ENCODE measurements at regions not wholly inside any gene's neighbourhood (a gene's known extent, or its start where the extent isn't known, plus 50 kb on each side); places are given as distances from the start of the nearest gene placed in this dataset.

DNA sequence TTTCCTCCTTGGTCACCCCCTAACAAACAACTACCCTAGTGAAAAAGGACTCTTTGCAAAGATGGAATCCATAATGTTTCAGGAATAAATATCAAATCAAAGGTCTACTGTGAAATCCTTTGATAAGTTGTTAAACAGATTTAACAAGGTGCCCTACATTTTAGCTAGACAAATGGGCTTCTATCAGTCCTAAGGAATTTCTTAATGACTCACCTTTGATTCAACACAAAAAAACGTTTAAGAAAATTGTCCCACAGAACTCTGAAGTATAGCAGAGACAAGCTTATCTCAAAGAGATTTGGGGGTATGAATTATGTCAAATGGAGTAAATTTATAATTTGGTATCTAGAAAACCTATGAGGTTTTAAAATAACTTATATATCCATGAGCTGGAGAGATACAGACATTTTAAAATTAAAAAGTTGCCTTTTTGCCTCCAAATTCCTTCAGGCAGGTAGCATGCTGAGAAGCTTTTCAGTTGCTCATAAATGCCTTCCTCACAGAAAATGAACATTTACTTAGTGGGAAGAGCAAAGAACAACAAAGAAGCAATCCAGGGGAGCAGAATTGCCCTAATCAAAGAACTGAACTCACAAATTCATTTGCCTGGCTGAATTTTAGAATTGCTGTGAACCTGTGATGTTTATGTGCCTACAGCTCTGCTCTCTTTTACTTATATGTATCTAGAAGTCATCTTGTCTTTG lies 649.3 kb downstream of the STPG2 start:
- H3K36me3 ChIP-seq (ENCODE audit: control insufficient read depth, low read length), result no peaks in the 10 kb centered on the region
- H4K20me1 ChIP-seq (ENCODE audit: control insufficient read depth, insufficient read depth, low read depth, low read length), result no peaks in the 10 kb centered on the region
- no peaks in the 10 kb centered on the region for H3K4me1 ChIP-seq (ENCODE audit: control insufficient read depth, low read length)
- no peak overlapping the region for H3K27ac ChIP-seq (ENCODE audit: low read depth, low read length)
- no peaks in the 10 kb centered on the region for H3K9me3 ChIP-seq (ENCODE audit: control insufficient read depth, insufficient read depth, low read length)
- H3K4me3 ChIP-seq (ENCODE audit: low read length), result no peak overlapping the region
- H3K27me3 ChIP-seq (ENCODE audit: control insufficient read depth, low read length), result no peaks in the 10 kb centered on the region
- no peaks in the 10 kb centered on the region for H3K79me2 ChIP-seq (ENCODE audit: control insufficient read depth, low read length)
- TF ChIP-seq, protein P1, sequence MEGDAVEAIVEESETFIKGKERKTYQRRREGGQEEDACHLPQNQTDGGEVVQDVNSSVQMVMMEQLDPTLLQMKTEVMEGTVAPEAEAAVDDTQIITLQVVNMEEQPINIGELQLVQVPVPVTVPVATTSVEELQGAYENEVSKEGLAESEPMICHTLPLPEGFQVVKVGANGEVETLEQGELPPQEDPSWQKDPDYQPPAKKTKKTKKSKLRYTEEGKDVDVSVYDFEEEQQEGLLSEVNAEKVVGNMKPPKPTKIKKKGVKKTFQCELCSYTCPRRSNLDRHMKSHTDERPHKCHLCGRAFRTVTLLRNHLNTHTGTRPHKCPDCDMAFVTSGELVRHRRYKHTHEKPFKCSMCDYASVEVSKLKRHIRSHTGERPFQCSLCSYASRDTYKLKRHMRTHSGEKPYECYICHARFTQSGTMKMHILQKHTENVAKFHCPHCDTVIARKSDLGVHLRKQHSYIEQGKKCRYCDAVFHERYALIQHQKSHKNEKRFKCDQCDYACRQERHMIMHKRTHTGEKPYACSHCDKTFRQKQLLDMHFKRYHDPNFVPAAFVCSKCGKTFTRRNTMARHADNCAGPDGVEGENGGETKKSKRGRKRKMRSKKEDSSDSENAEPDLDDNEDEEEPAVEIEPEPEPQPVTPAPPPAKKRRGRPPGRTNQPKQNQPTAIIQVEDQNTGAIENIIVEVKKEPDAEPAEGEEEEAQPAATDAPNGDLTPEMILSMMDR (IDR thresholded peaks at IDR 0.05; ENCODE audit: low read depth, low read length, poor library complexity, severe bottlenecking), result no peak
- TF ChIP-seq EZH2phosphoT487 (IDR thresholded peaks at IDR 0.05; ENCODE audit: borderline replicate concordance, low read length), result no peak
- no peaks in the 10 kb centered on the region for H3F3A ChIP-seq (ENCODE audit: control insufficient read depth, insufficient read depth)
- no peak overlapping the region for H3K4me2 ChIP-seq (ENCODE audit: low read length)
- H3K9me2 ChIP-seq (replicated peaks; ENCODE audit: control insufficient read depth, low read length), result no peaks in the 10 kb centered on the region; the same call in 1 of the 2 replicates

DNA sequence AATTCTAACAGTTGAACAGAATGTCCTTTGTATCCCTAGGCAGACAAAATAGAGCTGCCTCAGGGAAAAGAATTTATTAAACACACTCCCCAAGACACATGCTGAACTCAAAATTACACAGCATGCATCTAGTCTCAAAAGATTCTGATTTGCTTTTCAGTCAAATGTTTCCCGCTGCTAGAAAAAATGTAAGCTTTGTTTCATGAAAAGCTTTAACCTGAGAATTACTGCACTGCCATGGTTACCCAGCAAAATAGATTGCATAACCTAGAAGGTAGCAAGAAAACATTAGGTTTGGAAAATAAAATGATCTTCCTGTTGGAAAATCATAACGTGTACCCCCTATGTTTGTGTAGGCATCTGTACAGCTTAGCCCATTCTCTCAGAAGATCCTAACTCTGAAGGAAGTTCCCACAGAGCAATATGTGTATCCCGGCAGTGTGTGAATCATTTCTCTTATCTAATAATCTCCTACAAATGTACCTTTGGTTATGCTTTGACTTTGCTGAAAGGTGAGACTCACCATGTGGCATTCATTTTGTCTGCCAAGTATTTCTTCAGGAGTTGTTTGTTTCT lies 646.9 kb downstream of the STPG2 start:
- Histone ChIP-seq H3K4me3 (ENCODE audit: low read length) (no peak overlapping the region), H3F3A (ENCODE audit: control insufficient read depth, insufficient read depth) (no peaks in the 10 kb centered on the region), H3K27me3 (ENCODE audit: control insufficient read depth, low read length) (no peaks in the 10 kb centered on the region), H3K4me2 (ENCODE audit: low read length) (no peak overlapping the region), H3K9me3 (ENCODE audit: control insufficient read depth, insufficient read depth, low read length) (no peaks in the 10 kb centered on the region), H4K20me1 (ENCODE audit: control insufficient read depth, insufficient read depth, low read depth, low read length) (no peaks in the 10 kb centered on the region), H3K9me2 (replicated peaks; ENCODE audit: control insufficient read depth, low read length) (no peaks in the 10 kb centered on the region; the same call in 1 of the 2 replicates), H3K79me2 (ENCODE audit: control insufficient read depth, low read length) (no peaks in the 10 kb centered on the region), H3K4me1 (ENCODE audit: control insufficient read depth, low read length) (no peaks in the 10 kb centered on the region), H3K27ac (ENCODE audit: low read depth, low read length) (no peak overlapping the region), H3K36me3 (ENCODE audit: control insufficient read depth, low read length) (no peaks in the 10 kb centered on the region)
- TF ChIP-seq, protein P1 (IDR thresholded peaks at IDR 0.05; ENCODE audit: low read depth, low read length, poor library complexity, severe bottlenecking), result no peak
- no peak for TF ChIP-seq EZH2phosphoT487 (IDR thresholded peaks at IDR 0.05; ENCODE audit: borderline replicate concordance, low read length)

DNA sequence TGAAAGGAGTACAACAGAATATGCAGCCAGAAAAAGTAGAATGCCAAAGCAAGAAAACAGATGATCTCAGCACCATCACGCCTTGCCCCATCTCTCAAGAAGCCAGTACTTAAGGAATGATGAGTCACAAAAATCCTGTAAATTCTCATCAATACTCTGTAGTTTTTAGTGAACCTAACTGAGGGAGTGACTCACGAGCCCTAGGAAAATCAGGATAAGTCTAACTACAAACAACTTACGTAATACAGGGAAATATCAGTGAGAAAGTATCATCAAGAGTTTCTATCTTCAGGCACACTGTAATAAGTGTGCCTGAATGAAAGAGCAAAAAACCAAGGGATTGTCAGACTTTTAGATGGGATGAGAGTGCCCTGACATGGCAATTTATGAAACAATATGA lies 644.4 kb downstream of the STPG2 start:
- Histone ChIP-seq H4K20me1 (ENCODE audit: control insufficient read depth, insufficient read depth, low read depth, low read length) (no peaks in the 10 kb centered on the region), H3K79me2 (ENCODE audit: control insufficient read depth, low read length) (no peaks in the 10 kb centered on the region), H3K27ac (ENCODE audit: low read depth, low read length) (no peak overlapping the region), H3K4me1 (ENCODE audit: control insufficient read depth, low read length) (no peaks in the 10 kb centered on the region), H3K9me3 (ENCODE audit: control insufficient read depth, insufficient read depth, low read length) (no peaks in the 10 kb centered on the region), H3K4me2 (ENCODE audit: low read length) (no peak overlapping the region), H3K4me3 (ENCODE audit: low read length) (no peak overlapping the region), H3K36me3 (ENCODE audit: control insufficient read depth, low read length) (no peaks in the 10 kb centered on the region), H3F3A (ENCODE audit: control insufficient read depth, insufficient read depth) (no peaks in the 10 kb centered on the region), H3K27me3 (ENCODE audit: control insufficient read depth, low read length) (no peaks in the 10 kb centered on the region), H3K9me2 (replicated peaks; ENCODE audit: control insufficient read depth, low read length) (no peaks in the 10 kb centered on the region; the same call in 1 of the 2 replicates)
- TF ChIP-seq, protein P1 (IDR thresholded peaks at IDR 0.05; ENCODE audit: low read depth, low read length, poor library complexity, severe bottlenecking), result no peak
- TF ChIP-seq EZH2phosphoT487 (IDR thresholded peaks at IDR 0.05; ENCODE audit: borderline replicate concordance, low read length), result no peak

All from DOHH2 (cell line).